Ascending aorta (tissue), 2 donors: ENCODE measurements at regions not wholly inside any gene's neighbourhood (a gene's known extent, or its start where the extent isn't known, plus 50 kb on each side); places are given as distances from the start of the nearest gene placed in this dataset.

Experiments used
- DNase-seq, 2 donors: peaks; one replicate each; pipeline ENCODE4 v3.0.0-alpha.2; 2019; ENCODE audit warnings: low spot score in 2 of 2
- H3K27ac ChIP-seq, 2 donors: fragments of 200-600 bp; sonication (generic); one replicate each; pipeline ENCODE4 v1.5.1; 2016 to 2017; ENCODE audit warnings: mild to moderate bottlenecking in 1 of 2
- H3K27me3 ChIP-seq: fragments of 200-600 bp; sonication (generic); one replicate; pipeline ENCODE4 v1.5.1; 2017
- H3K36me3 ChIP-seq, 2 donors: fragments of 200-600 bp; sonication (generic); one replicate each; pipeline ENCODE4 v1.5.1; 2016
- H3K4me1 ChIP-seq, 2 donors: fragments of 200-600 bp; sonication (generic); one replicate each; pipeline ENCODE4 v1.5.1; 2016 to 2017; ENCODE audit warnings: mild to moderate bottlenecking in 1 of 2
- H3K4me3 ChIP-seq, 2 donors: fragments of 200-600 bp; sonication (generic); one replicate each; pipeline ENCODE4 v1.5.1; 2016 to 2017; ENCODE audit warnings: mild to moderate bottlenecking in 1 of 2
- H3K9me3 ChIP-seq, 2 donors: fragments of 200-600 bp; sonication (generic); one replicate each; pipeline ENCODE4 v1.5.1; 2016
- CTCF ChIP-seq, 3 experiments: fragments of 200-600 bp in 2 of 3; fragments of 450-650 bp in 1 of 3; sonication (generic) in 2 of 3; IDR thresholded peaks; one replicate each; pipeline ENCODE4 v1.5.1; 2016 to 2019; ENCODE audit warnings: antibody characterized with exemption in 3 of 3, mild to moderate bottlenecking in 1 of 3, moderate library complexity in 1 of 3
- intact Hi-C: fragments of 100-400 bp; cut with DNase I; formaldehyde crosslinking; loops from one replicate; pipeline ENCODE4 v1.15.1; 2023

- intact Hi-C loops = no loop called here
- DNase-seq = no peak
- TF ChIP-seq CTCF (IDR thresholded peaks at IDR 0.05) = no peak
Observed at GRCh38 chr12:82209533-82209932, 148.7 kb downstream of the CCDC59 start.

GRCh38 chr12:82207556-82207955 lies 150.6 kb downstream of the CCDC59 start:
- H3K4me3 ChIP-seq = no peak overlapping the region
- no peaks in the 10 kb centered on the region for H3K4me1 ChIP-seq
- DNase-seq = no peak
- intact Hi-C loops = no loop called here
- no peak for TF ChIP-seq CTCF (IDR thresholded peaks at IDR 0.05)
- H3K9me3 ChIP-seq = peaks cover 0 to 6% of the 10 kb centered on the region in 2 donors
- no peak overlapping the region for H3K27ac ChIP-seq
- no peaks in the 10 kb centered on the region for H3K27me3 ChIP-seq
- no peaks in the 10 kb centered on the region for H3K36me3 ChIP-seq

More at GRCh38 chr12:82209533-82209932, 148.7 kb downstream of the CCDC59 start:
- Histone ChIP-seq H3K27ac (no peak overlapping the region), H3K9me3 (peaks cover 0 to 6% of the 10 kb centered on the region in 2 donors), H3K4me1 (no peaks in the 10 kb centered on the region), H3K27me3 (no peaks in the 10 kb centered on the region), H3K36me3 (no peaks in the 10 kb centered on the region), H3K4me3 (no peak overlapping the region)

- no peaks in the 10 kb centered on the region for H3K9me3 ChIP-seq
- no peaks in the 10 kb centered on the region for H3K27me3 ChIP-seq
- H3K36me3 ChIP-seq = no peaks in the 10 kb centered on the region
- intact Hi-C loops = no loop called here
- DNase-seq = no peak
- no peak overlapping the region for H3K27ac ChIP-seq
- no peak for TF ChIP-seq CTCF (IDR thresholded peaks at IDR 0.05)
- no peaks in the 10 kb centered on the region for H3K4me1 ChIP-seq
- no peak overlapping the region for H3K4me3 ChIP-seq
Observed at GRCh38 chr12:82203086-82203485, 155.1 kb downstream of the CCDC59 start.

GRCh38 chr12:82187595-82187994 lies 170.6 kb downstream of the CCDC59 start:
- Histone ChIP-seq H3K36me3 (no peaks in the 10 kb centered on the region), H3K27ac (no peak overlapping the region), H3K4me3 (no peak overlapping the region), H3K27me3 (no peaks in the 10 kb centered on the region), H3K9me3 (peaks cover 0 to 9% of the 10 kb centered on the region in 2 donors), H3K4me1 (no peaks in the 10 kb centered on the region)
- no peak for DNase-seq
- intact Hi-C loops = no loop called here
- TF ChIP-seq CTCF (IDR thresholded peaks at IDR 0.05) = no peak

- DNase-seq = no peak
- no peak for TF ChIP-seq CTCF (IDR thresholded peaks at IDR 0.05)
- no peaks in the 10 kb centered on the region for H3K36me3 ChIP-seq
- H3K27ac ChIP-seq = no peak overlapping the region
- no peak overlapping the region for H3K4me3 ChIP-seq
- intact Hi-C loops = no loop called here
- H3K4me1 ChIP-seq = no peaks in the 10 kb centered on the region
- peaks cover 0 to 9% of the 10 kb centered on the region in 2 donors for H3K9me3 ChIP-seq
- H3K27me3 ChIP-seq = no peaks in the 10 kb centered on the region
Observed at GRCh38 chr12:82187011-82187410, 171.2 kb downstream of the CCDC59 start.

GRCh38 chr12:82186282-82186681 lies 171.9 kb downstream of the CCDC59 start:
- Histone ChIP-seq H3K4me3 (no peak overlapping the region), H3K36me3 (no peaks in the 10 kb centered on the region), H3K27ac (no peak overlapping the region), H3K27me3 (no peaks in the 10 kb centered on the region), H3K4me1 (no peaks in the 10 kb centered on the region), H3K9me3 (peaks cover 0 to 9% of the 10 kb centered on the region in 2 donors)
- DNase-seq = no peak
- no peak for TF ChIP-seq CTCF (IDR thresholded peaks at IDR 0.05)
- intact Hi-C loops = no loop called here
